Esophagus squamous epithelium (tissue), 5 donors: ENCODE measurements at regions not wholly inside any gene's neighbourhood (a gene's known extent, or its start where the extent isn't known, plus 50 kb on each side); places are given as distances from the start of the nearest gene placed in this dataset.

Source experiments
- DNase-seq: peaks from one replicate; lab custom pipeline; 2025; lab: John Stamatoyannopoulos, UW
- H3K27ac ChIP-seq, 4 donors: fragments of 200-600 bp; sonication (generic); one replicate each; pipeline ENCODE4 v1.5.1; 2016 to 2019; ENCODE audit warnings: mild to moderate bottlenecking in 1 of 4
- H3K27me3 ChIP-seq, 4 donors: fragments of 200-600 bp; sonication (generic); 1 replicate in 3 of 4; 2 replicates in 1 of 4; pipeline versions ENCODE4 v1.5.1 to v1.6.0; 2017 to 2021; ENCODE audit warnings: antibody characterized with exemption in 1 of 4
- H3K36me3 ChIP-seq, 3 donors: fragments of 200-600 bp; sonication (generic); one replicate each; pipeline ENCODE4 v1.5.1; 2016 to 2019
- H3K4me1 ChIP-seq, 3 donors: fragments of 200-600 bp; sonication (generic); one replicate each; pipeline ENCODE4 v1.5.1; 2017 to 2019
- H3K4me3 ChIP-seq, 4 donors: fragments of 200-600 bp; sonication (generic); 1 replicate in 3 of 4; 2 replicates in 1 of 4; pipeline ENCODE4 v1.5.1; 2016 to 2019; ENCODE audit warnings: mild to moderate bottlenecking in 2 of 4, moderate library complexity in 1 of 4
- H3K9me3 ChIP-seq, 3 donors: fragments of 200-600 bp; sonication (generic); one replicate each; pipeline ENCODE4 v1.5.1; 2016 to 2019
- POLR2A ChIP-seq, 4 donors: fragments of 450-650 bp; IDR thresholded peaks; one replicate each; pipeline ENCODE4 v1.6.1; 2017; ENCODE audit warnings: antibody characterized with exemption in 4 of 4, mild to moderate bottlenecking in 4 of 4, moderate library complexity in 3 of 4
- WGBS, 2 donors: methylation state at CpG; one replicate each; pipeline ENCODE4 v1.1.5; 2018; 5-methylcytosine and 5-hydroxymethylcytosine counted together
- intact Hi-C: fragments of 100-400 bp; cut with DNase I; formaldehyde crosslinking; loops from one replicate; pipeline ENCODE4 v1.15.0; 2022
- TF ChIP-seq, protein P1 (sequence below), 6 experiments: fragments of 450-650 bp in 4 of 6; fragments of 200-600 bp in 2 of 6; sonication (generic) in 2 of 6; IDR thresholded peaks; one replicate each; pipeline ENCODE4 v1.5.1; 2016 to 2019; ENCODE audit warnings: antibody characterized with exemption in 6 of 6, mild to moderate bottlenecking in 4 of 6, moderate library complexity in 4 of 6
- donor health status: DM: yes; HTN: yes; CAD: no.

DNA sequence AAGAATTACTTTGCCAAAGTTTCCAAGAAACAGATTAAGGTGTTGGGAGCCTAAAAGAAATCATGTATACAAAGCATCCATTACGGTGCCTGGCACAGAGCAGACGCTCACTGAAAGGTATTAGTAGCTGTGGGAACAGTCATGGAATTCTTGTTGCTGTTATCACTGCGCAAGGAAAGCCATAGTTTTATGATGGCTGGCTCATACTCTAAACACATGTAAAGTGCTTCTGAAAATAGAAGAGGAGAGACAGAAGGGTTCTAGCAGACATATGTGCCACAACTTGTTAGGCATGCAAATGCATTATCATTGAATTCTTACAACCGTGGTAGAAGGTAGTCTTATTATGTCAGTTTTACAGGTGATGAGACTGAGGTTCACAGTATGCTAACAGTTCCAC, 112.4 kb downstream of the TENT5A start:
- Histone ChIP-seq H3K9me3 (no peaks in the 10 kb centered on the region), H3K27ac (no peak overlapping the region), H3K4me1 (no peaks in the 10 kb centered on the region), H3K27me3 (no peaks in the 10 kb centered on the region), H3K36me3 (no peaks in the 10 kb centered on the region), H3K4me3 (no peak overlapping the region)
- WGBS, 2 donors = 80 to 82% methylated on average over 4 of the region's 4 CpGs
- no peak for DNase-seq
- intact Hi-C loops = no loop called here
- TF ChIP-seq, protein P1, sequence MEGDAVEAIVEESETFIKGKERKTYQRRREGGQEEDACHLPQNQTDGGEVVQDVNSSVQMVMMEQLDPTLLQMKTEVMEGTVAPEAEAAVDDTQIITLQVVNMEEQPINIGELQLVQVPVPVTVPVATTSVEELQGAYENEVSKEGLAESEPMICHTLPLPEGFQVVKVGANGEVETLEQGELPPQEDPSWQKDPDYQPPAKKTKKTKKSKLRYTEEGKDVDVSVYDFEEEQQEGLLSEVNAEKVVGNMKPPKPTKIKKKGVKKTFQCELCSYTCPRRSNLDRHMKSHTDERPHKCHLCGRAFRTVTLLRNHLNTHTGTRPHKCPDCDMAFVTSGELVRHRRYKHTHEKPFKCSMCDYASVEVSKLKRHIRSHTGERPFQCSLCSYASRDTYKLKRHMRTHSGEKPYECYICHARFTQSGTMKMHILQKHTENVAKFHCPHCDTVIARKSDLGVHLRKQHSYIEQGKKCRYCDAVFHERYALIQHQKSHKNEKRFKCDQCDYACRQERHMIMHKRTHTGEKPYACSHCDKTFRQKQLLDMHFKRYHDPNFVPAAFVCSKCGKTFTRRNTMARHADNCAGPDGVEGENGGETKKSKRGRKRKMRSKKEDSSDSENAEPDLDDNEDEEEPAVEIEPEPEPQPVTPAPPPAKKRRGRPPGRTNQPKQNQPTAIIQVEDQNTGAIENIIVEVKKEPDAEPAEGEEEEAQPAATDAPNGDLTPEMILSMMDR (IDR thresholded peaks at IDR 0.05) = no peak
- TF ChIP-seq POLR2A (IDR thresholded peaks at IDR 0.05) = no peak

DNA sequence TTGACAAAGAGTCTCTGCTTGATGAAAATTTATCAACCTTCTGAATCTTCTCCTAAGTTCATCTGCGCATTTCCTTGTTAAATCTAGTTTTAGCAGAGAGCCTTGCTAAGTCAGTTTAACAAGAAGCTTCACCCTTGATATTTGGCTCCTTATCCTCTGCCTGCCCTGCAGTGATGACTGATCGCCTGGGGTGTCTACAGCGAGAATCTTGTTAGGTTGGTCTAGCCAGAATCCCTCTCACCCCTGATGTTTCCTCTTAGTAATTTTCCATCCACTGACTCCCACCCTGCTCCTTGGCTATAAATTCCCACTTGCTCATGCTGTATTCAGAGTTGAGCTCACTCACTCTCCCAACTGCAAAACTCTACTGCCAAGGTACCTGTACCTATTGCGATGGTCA, 114.1 kb downstream of the TENT5A start:
- Histone ChIP-seq H3K4me1 (no peaks in the 10 kb centered on the region), H3K36me3 (no peaks in the 10 kb centered on the region), H3K27ac (no peak overlapping the region), H3K9me3 (no peaks in the 10 kb centered on the region), H3K27me3 (no peaks in the 10 kb centered on the region), H3K4me3 (no peak overlapping the region)
- 84 to 85% methylated on average over 4 of the region's 4 CpGs for WGBS, 2 donors
- intact Hi-C loops = no loop called here
- TF ChIP-seq, protein P1 (IDR thresholded peaks at IDR 0.05) = no peak
- TF ChIP-seq POLR2A (IDR thresholded peaks at IDR 0.05) = no peak
- DNase-seq = no peak

DNA sequence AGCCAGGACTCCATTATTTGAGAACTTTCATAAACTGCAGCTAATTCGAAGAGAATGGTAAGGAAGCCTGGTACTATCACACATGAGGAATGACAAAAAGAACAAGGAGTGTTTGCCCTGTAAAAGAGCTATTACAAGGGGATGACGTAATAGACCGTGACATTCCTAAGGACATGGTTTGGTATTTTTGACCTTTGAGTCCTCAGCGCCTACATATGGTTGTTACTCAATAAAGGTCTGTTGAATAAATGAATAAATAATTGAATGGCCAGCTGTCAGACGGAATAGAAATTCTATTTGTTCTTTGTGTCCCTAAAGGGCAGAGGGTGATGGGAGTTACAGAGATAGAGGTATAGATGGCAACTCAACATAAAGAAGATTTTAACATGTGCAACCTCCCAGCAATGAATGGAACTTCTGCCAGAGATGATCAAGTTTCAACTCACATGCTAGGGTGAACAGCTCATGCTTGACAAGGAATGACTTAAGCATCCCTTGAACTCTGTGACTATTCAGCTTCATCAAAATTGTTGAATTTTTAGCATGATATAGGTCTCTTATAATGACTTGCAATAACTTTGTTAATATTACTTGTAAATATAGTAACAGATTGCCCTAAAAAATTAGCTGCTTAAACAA, 115.4 kb downstream of the TENT5A start:
- intact Hi-C loops = no loop called here
- TF ChIP-seq, protein P1 (IDR thresholded peaks at IDR 0.05) = no peak
- no peak for TF ChIP-seq POLR2A (IDR thresholded peaks at IDR 0.05)
- no peak for DNase-seq
- WGBS, 2 donors = 76 to 89% methylated on average over 5 of the region's 5 CpGs
- no peak overlapping the region for H3K4me3 ChIP-seq
- H3K27ac ChIP-seq = no peak overlapping the region
- no peaks in the 10 kb centered on the region for H3K4me1 ChIP-seq
- no peaks in the 10 kb centered on the region for H3K27me3 ChIP-seq
- no peaks in the 10 kb centered on the region for H3K9me3 ChIP-seq
- no peaks in the 10 kb centered on the region for H3K36me3 ChIP-seq

DNA sequence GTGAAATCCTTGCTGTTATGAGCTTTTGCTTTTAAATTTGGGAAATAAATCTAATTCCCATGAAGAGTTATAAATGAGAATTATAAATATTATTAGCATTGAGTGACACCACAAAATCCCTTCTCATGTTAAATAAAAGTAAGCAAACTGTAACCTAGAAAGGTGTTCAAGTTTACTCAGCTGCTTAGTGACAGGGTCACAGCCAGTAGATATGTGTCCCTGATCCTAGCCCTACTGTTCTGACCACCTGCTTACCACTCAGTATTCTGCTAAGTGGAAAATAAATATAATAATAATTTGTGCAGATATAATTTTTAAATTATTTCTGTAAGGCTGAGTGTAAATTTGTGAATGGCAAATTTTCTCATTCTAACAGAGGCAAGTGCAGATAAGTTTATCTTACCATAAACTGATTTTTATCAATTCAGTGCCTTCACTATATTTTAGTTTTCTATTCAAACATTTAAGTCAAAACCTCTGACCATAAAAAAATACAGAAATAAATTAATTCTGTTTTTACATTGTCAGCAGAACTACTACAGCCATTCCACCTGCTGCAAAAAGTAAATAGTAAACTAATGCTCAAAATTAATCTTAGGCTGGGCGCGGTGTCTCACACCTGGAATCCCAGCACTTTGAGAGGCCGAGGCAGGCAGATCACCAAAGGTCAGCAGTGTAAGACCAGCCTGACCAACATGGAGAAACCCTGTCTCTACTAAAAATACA, 118.2 kb downstream of the TENT5A start:
- WGBS, 2 donors = 70 to 76% methylated on average over 3 of the region's 3 CpGs
- intact Hi-C loops = no loop called here
- H3K9me3 ChIP-seq = peaks cover 0 to 15% (median 0%) of the 10 kb centered on the region in 3 donors
- H3K36me3 ChIP-seq = no peaks in the 10 kb centered on the region
- H3K27me3 ChIP-seq = no peaks in the 10 kb centered on the region
- no peak overlapping the region for H3K4me3 ChIP-seq
- no peak overlapping the region for H3K27ac ChIP-seq
- TF ChIP-seq POLR2A (IDR thresholded peaks at IDR 0.05) = no peak
- no peak for DNase-seq
- H3K4me1 ChIP-seq = no peaks in the 10 kb centered on the region

DNA sequence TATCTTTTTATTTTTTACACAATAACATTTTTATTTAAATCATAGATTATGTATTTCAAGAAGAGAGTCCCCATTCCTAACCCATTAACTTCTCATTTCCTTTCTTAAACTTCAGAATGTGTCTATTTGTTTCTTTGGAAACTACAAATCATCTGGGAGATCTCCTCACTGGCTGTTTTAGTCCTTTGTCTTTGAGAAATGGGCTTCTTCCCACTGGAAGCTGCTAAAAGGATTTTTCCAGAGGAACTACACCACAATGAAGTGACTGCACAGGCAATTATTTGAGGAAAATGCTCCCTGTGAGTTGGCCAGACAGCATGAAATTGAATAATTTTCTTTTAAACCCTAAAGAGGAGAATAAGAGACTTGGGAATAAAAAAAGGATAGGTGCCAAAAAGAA, 119.1 kb downstream of the TENT5A start:
- no peak for DNase-seq
- no peak overlapping the region for H3K27ac ChIP-seq
- H3K9me3 ChIP-seq = peaks cover 0 to 15% (median 0%) of the 10 kb centered on the region in 3 donors
- intact Hi-C loops = no loop called here
- no peaks in the 10 kb centered on the region for H3K27me3 ChIP-seq
- H3K4me1 ChIP-seq = no peaks in the 10 kb centered on the region
- H3K36me3 ChIP-seq = no peaks in the 10 kb centered on the region
- H3K4me3 ChIP-seq = no peak overlapping the region
- TF ChIP-seq, protein P1 (IDR thresholded peaks at IDR 0.05) = no peak
- TF ChIP-seq POLR2A (IDR thresholded peaks at IDR 0.05) = no peak
